Kidney (tissue), 13 donors: ENCODE measurements at regions not wholly inside any gene's neighbourhood (a gene's known extent, or its start where the extent isn't known, plus 50 kb on each side); places are given as distances from the start of the nearest gene placed in this dataset.

Experiments used
- DNase-seq, 5 donors: peaks; one replicate each; pipeline ENCODE4 v3.0.0-alpha.2; 2013 to 2020
- FAIRE-seq: peaks from 2 replicates; lab custom pipeline; 2012; peaks lifted over from hg19 to GRCh38; lab: Jason Lieb, UNC
- H3K27ac ChIP-seq, 2 donors: one replicate each; pipeline ENCODE4 v1.7.0; 2013; ENCODE audit warnings: low read depth in 2 of 2, low read length in 2 of 2, inconsistent platforms in 1 of 2
- H3K27me3 ChIP-seq: one replicate; pipeline ENCODE4 v1.7.1; 2013; ENCODE audit warnings: low read length, inconsistent platforms; ENCODE audit not compliant: control insufficient read depth, insufficient read depth
- H3K36me3 ChIP-seq, 3 donors: one replicate each; pipeline versions ENCODE4 v1.7.0 to v1.7.1; 2013; ENCODE audit warnings: low read length in 3 of 3, control low read depth in 1 of 3, inconsistent platforms in 1 of 3; ENCODE audit not compliant: insufficient read depth in 3 of 3, control insufficient read depth in 2 of 3
- H3K4me1 ChIP-seq, 3 donors: one replicate each; pipeline versions ENCODE4 v1.7.0 to v1.7.1; 2013; ENCODE audit warnings: low read length in 3 of 3, inconsistent platforms in 1 of 3, low read depth in 1 of 3; ENCODE audit not compliant: control insufficient read depth in 2 of 3, insufficient read depth in 2 of 3
- H3K4me3 ChIP-seq, 3 donors: one replicate each; pipeline versions ENCODE4 v1.7.0 to v1.8.1; 2013; ENCODE audit warnings: low read length in 3 of 3, control low read depth in 1 of 3, inconsistent platforms in 1 of 3
- H3K9ac ChIP-seq, 3 donors: one replicate each; pipeline versions ENCODE4 v1.7.0 to v1.7.1; 2013; ENCODE audit warnings: low read length in 3 of 3, control low read depth in 1 of 3, inconsistent platforms in 1 of 3
- H3K9me3 ChIP-seq, 3 donors: one replicate each; pipeline versions ENCODE4 v1.7.0 to v1.7.1; 2013; ENCODE audit warnings: low read length in 3 of 3, control low read depth in 1 of 3, inconsistent platforms in 1 of 3; ENCODE audit not compliant: control insufficient read depth in 2 of 3, insufficient read depth in 1 of 3
- intact Hi-C: fragments of 100-400 bp; cut with DNase I; formaldehyde crosslinking; loops from one replicate; pipeline ENCODE4 v1.11.1; 2022
- TF ChIP-seq, protein P1 (sequence below): IDR thresholded peaks from 3 replicates; pipeline ENCODE4 v1.5.1; 2012; ENCODE audit warnings: mild to moderate bottlenecking, moderate library complexity, borderline replicate concordance; ENCODE audit not compliant: insufficient read depth; ENCODE audit errors: extremely low read depth
- donor health status: control.
- donor health status: control.
- donor health status: control.
- donor health status: control.
- donor health status: control.
- donor health status: DM: yes; HTN: yes; CAD: no.
- donor health status: Normal renal cell carcinoma (clear cell type).

DNA sequence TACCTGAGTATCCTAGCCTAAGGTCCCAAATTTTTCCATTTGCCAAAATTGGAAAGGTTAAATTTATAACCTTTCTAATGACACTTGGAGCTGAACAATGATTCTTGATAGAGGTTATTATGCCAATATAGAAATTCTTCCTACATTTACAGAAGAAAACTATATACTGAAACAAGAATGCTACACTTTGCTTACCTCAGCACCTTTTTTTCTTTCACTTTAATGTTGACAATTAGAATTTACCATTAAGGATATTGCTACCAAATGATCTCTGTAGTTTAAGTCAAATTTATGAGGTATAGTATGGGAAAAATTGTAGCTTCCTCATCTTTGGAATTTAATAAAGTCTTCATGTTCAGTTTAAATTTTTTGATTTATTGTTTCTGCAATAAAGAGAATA is 577.0 kb downstream of the NR4A2 start:
- H3K9ac ChIP-seq, result no peak overlapping the region
- TF ChIP-seq, protein P1, sequence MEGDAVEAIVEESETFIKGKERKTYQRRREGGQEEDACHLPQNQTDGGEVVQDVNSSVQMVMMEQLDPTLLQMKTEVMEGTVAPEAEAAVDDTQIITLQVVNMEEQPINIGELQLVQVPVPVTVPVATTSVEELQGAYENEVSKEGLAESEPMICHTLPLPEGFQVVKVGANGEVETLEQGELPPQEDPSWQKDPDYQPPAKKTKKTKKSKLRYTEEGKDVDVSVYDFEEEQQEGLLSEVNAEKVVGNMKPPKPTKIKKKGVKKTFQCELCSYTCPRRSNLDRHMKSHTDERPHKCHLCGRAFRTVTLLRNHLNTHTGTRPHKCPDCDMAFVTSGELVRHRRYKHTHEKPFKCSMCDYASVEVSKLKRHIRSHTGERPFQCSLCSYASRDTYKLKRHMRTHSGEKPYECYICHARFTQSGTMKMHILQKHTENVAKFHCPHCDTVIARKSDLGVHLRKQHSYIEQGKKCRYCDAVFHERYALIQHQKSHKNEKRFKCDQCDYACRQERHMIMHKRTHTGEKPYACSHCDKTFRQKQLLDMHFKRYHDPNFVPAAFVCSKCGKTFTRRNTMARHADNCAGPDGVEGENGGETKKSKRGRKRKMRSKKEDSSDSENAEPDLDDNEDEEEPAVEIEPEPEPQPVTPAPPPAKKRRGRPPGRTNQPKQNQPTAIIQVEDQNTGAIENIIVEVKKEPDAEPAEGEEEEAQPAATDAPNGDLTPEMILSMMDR, result no peak
- H3K4me3 ChIP-seq, result no peak overlapping the region
- H3K4me1 ChIP-seq, result no peaks in the 10 kb centered on the region
- intact Hi-C loops, result no loop called here
- DNase-seq (no peak), FAIRE-seq (no peak)
- no peaks in the 10 kb centered on the region for H3K27me3 ChIP-seq
- H3K9me3 ChIP-seq, result no peaks in the 10 kb centered on the region
- no peaks in the 10 kb centered on the region for H3K36me3 ChIP-seq
- no peak overlapping the region for H3K27ac ChIP-seq

DNA sequence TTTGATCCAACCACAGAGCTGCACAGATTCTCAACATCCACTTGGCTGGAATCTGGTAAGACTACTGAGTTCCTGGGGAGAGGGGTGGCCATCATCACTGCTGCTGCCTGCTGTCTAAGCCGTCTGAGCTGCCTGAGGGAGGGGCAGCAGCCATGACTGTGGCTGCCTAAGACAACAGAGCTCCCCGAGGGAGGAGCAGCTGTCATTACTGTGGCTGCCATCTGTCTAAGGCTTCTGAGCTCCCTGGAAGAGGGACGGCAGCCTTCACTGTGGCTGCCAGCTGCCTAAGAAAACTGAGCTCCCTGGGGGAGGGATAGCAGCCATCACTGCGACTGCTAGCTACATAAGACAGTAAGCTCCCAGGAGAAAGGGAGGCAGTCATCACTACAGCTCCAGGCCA is 584.4 kb downstream of the NR4A2 start:
- Histone ChIP-seq H3K36me3 (no peaks in the 10 kb centered on the region), H3K4me1 (no peaks in the 10 kb centered on the region), H3K4me3 (no peak overlapping the region), H3K9me3 (peaks cover 0 to 3% (median 0%) of the 10 kb centered on the region in 3 donors), H3K27me3 (no peaks in the 10 kb centered on the region), H3K27ac (no peak overlapping the region), H3K9ac (no peak overlapping the region)
- intact Hi-C loops, result no loop called here
- TF ChIP-seq, protein P1, result no peak
- no peak for FAIRE-seq
- DNase-seq, result no peak

DNA sequence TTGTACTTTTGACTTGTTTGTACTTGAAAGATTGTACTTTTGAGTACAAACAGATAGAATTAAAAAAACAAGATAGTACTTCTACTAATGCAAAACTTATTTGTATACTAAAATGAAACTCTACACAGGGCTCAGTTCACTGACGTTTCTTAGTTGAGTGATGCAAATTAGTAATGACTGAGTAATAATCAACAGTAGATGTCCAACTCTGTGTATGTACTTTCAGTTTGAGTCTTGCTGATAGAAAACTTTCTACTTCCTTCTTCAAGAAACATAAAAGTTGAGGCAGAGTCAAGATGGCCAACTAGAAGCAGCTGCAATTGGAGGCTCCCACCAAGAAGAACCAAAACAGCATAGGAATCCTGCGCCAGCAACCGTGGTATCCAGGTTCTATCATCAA is 585.0 kb downstream of the NR4A2 start:
- TF ChIP-seq, protein P1, result no peak
- DNase-seq (no peak), FAIRE-seq (no peak)
- intact Hi-C loops, result no loop called here
- H3K27ac ChIP-seq, result no peak overlapping the region
- H3K36me3 ChIP-seq, result no peaks in the 10 kb centered on the region
- H3K4me1 ChIP-seq, result no peaks in the 10 kb centered on the region
- no peak overlapping the region for H3K4me3 ChIP-seq
- no peak overlapping the region for H3K9ac ChIP-seq
- H3K27me3 ChIP-seq, result no peaks in the 10 kb centered on the region
- H3K9me3 ChIP-seq, result peaks cover 0 to 3% (median 0%) of the 10 kb centered on the region in 3 donors
